H1 (cell line): ENCODE measurements at regions not wholly inside any gene's neighbourhood (a gene's known extent, or its start where the extent isn't known, plus 50 kb on each side); places are given as distances from the start of the nearest gene placed in this dataset.

Source experiments
- CTCF ChIA-PET: fragments of 300-600 bp; sonication (Branson Sonifier 250); formaldehyde crosslinking; loops from one replicate; lab custom pipeline; 2021; ENCODE audit not compliant: partially characterized antibody; lab: Charles Lee
- POLR2A ChIA-PET: fragments of 300-600 bp; sonication (Branson Sonifier 250); formaldehyde crosslinking; loops from one replicate; lab custom pipeline; 2021; ENCODE audit warnings: inconsistent platforms; ENCODE audit not compliant: partially characterized antibody; lab: Charles Lee
- DNase-seq, 2 experiments: peaks; one replicate each; pipeline versions ENCODE4 v3.0.0 to v3.0.0-alpha.2; 2010 to 2022; ENCODE audit warnings: low spot score in 2 of 2, low read depth in 1 of 2, mixed read lengths in 1 of 2
- FAIRE-seq: peaks from 2 replicates; lab custom pipeline; 2011; peaks lifted over from hg19 to GRCh38; lab: Jason Lieb, UNC
- H2AFZ ChIP-seq: 2 replicates; pipeline ENCODE4 v1.8.1; 2012; ENCODE audit warnings: low read length, inconsistent platforms
- H2AK5ac ChIP-seq: 2 replicates; pipeline ENCODE4 v1.6.1; 2013; ENCODE audit warnings: low read depth, low read length
- H2BK120ac ChIP-seq: replicated peaks from 2 replicates; pipeline ENCODE3; 2013; ENCODE audit warnings: low read depth, low read length, inconsistent platforms
- H2BK12ac ChIP-seq: 2 replicates; pipeline ENCODE4 v1.6.1; 2013; ENCODE audit warnings: low read depth, low read length
- H2BK15ac ChIP-seq: 2 replicates; pipeline ENCODE4 v1.6.1; 2013; ENCODE audit warnings: low read length
- H2BK20ac ChIP-seq: 2 replicates; pipeline ENCODE4 v1.6.1; 2013; ENCODE audit warnings: low read length
- H2BK5ac ChIP-seq: 2 replicates; pipeline ENCODE4 v1.6.1; 2013; ENCODE audit warnings: low read depth, low read length
- H3K14ac ChIP-seq: 2 replicates; pipeline ENCODE4 v1.6.1; 2013; ENCODE audit warnings: inconsistent platforms; ENCODE audit not compliant: insufficient read length
- H3K18ac ChIP-seq: 2 replicates; pipeline ENCODE4 v1.6.1; 2013; ENCODE audit warnings: low read length; ENCODE audit errors: extremely low read depth
- H3K23ac ChIP-seq: 2 replicates; pipeline ENCODE4 v1.6.1; 2013; ENCODE audit warnings: inconsistent platforms; ENCODE audit not compliant: insufficient read length
- H3K23me2 ChIP-seq: 2 replicates; pipeline ENCODE4 v1.6.1; 2013; ENCODE audit warnings: low read depth, low read length
- H3K27ac ChIP-seq: 2 replicates; pipeline ENCODE4 v1.6.1; 2011; ENCODE audit warnings: low read depth, low read length, inconsistent platforms
- H3K27me3 ChIP-seq, 4 experiments: replicated peaks in 1 of 4; 1 replicate in 1 of 4; 2 replicates in 3 of 4; pipeline versions ENCODE4 v1.6.1 to v1.8.1; 2011 to 2013; ENCODE audit warnings: low read length in 3 of 4, mild to moderate bottlenecking in 3 of 4, inconsistent platforms in 2 of 4, mixed read lengths in 2 of 4, moderate library complexity in 1 of 4; ENCODE audit not compliant: control insufficient read depth in 3 of 4, insufficient read depth in 3 of 4; ENCODE audit errors: extremely low read depth in 1 of 4
- H3K36me3 ChIP-seq, 4 experiments: 2 replicates each; pipeline versions ENCODE4 v1.6.1 to v1.8.1; 2011 to 2013; ENCODE audit warnings: mild to moderate bottlenecking in 4 of 4, low read length in 3 of 4, moderate library complexity in 2 of 4, control low read depth in 1 of 4, inconsistent platforms in 1 of 4; ENCODE audit not compliant: insufficient read depth in 4 of 4, control insufficient read depth in 2 of 4
- H3K4ac ChIP-seq: replicated peaks from 2 replicates; pipeline ENCODE3; 2013; ENCODE audit warnings: low read length, low read depth, mixed read lengths, inconsistent platforms; ENCODE audit not compliant: insufficient read length
- H3K4me1 ChIP-seq, 4 experiments: replicated peaks in 1 of 4; 1 replicate in 1 of 4; 2 replicates in 3 of 4; pipeline versions ENCODE4 v1.6.1 to v1.8.1; 2011 to 2013; ENCODE audit warnings: low read length in 3 of 4, inconsistent platforms in 2 of 4, mixed read lengths in 1 of 4; ENCODE audit not compliant: insufficient read depth in 4 of 4, control insufficient read depth in 3 of 4
- H3K4me2 ChIP-seq, 2 experiments: 2 replicates each; pipeline versions ENCODE4 v1.6.1 to v1.8.1; 2011 to 2013; ENCODE audit warnings: low read depth in 2 of 2, low read length in 2 of 2, control low read depth in 1 of 2, inconsistent platforms in 1 of 2, mild to moderate bottlenecking in 1 of 2; ENCODE audit not compliant: insufficient read depth in 1 of 2
- H3K4me3 ChIP-seq, 4 experiments: fragments of 200-600, 300-600 bp in 1 of 4; sonication (generic), shearing (Covaris generic), sonication (Bioruptor Twin) in 1 of 4; 2 replicates each; pipeline versions ENCODE4 v1.5.1 to v1.8.1; 2011 to 2016; ENCODE audit warnings: low read length in 4 of 4, low read depth in 3 of 4, control low read depth in 2 of 4, inconsistent platforms in 2 of 4, mild to moderate bottlenecking in 2 of 4, mixed read lengths in 1 of 4, moderate library complexity in 1 of 4; ENCODE audit not compliant: insufficient read depth in 2 of 4; ENCODE audit errors: extremely low read depth in 1 of 4
- H3K56ac ChIP-seq: replicated peaks from 2 replicates; pipeline ENCODE3; 2013; ENCODE audit warnings: low read depth, mild to moderate bottlenecking, mixed read lengths, low read length, inconsistent platforms; ENCODE audit not compliant: insufficient read length
- H3K79me1 ChIP-seq: 2 replicates; pipeline ENCODE4 v1.6.1; 2013; ENCODE audit warnings: low read depth, low read length, control low read depth
- H3K79me2 ChIP-seq, 2 experiments: 2 replicates each; pipeline versions ENCODE4 v1.6.1 to v1.8.1; 2012 to 2013; ENCODE audit warnings: low read length in 2 of 2, mild to moderate bottlenecking in 2 of 2, inconsistent platforms in 1 of 2; ENCODE audit not compliant: insufficient read depth in 2 of 2, control insufficient read depth in 1 of 2
- H3K9ac ChIP-seq, 4 experiments: replicated peaks in 1 of 4; 1 replicate in 1 of 4; 2 replicates in 3 of 4; pipeline versions ENCODE4 v1.6.1 to v1.8.1; 2011 to 2013; ENCODE audit warnings: low read depth in 3 of 4, low read length in 3 of 4, control low read depth in 2 of 4, mild to moderate bottlenecking in 2 of 4, moderate library complexity in 2 of 4, inconsistent platforms in 1 of 4; ENCODE audit errors: extremely low read depth in 1 of 4
- H3K9me3 ChIP-seq, 2 experiments: 2 replicates each; pipeline versions ENCODE4 v1.6.1 to v1.8.1; 2012 to 2013; ENCODE audit warnings: mild to moderate bottlenecking in 2 of 2, moderate library complexity in 2 of 2, control low read depth in 1 of 2, inconsistent platforms in 1 of 2, low read depth in 1 of 2, low read length in 1 of 2, mixed read lengths in 1 of 2; ENCODE audit not compliant: insufficient read depth in 2 of 2
- H4K20me1 ChIP-seq, 2 experiments: replicated peaks in 1 of 2; 2 replicates each; pipeline versions ENCODE3 to v1.8.1; 2011 to 2013; ENCODE audit warnings: inconsistent platforms in 2 of 2, low read length in 2 of 2, mild to moderate bottlenecking in 1 of 2; ENCODE audit not compliant: insufficient read depth in 2 of 2, control insufficient read depth in 1 of 2
- H4K5ac ChIP-seq: 2 replicates; pipeline ENCODE4 v1.6.1; 2013; ENCODE audit warnings: low read length, low read depth, mixed read lengths, inconsistent platforms; ENCODE audit not compliant: insufficient read length
- H4K8ac ChIP-seq: 2 replicates; pipeline ENCODE4 v1.8.0; 2013; ENCODE audit warnings: mild to moderate bottlenecking, moderate library complexity, low read length, inconsistent platforms; ENCODE audit not compliant: insufficient read depth; ENCODE audit errors: extremely low read depth
- H4K91ac ChIP-seq: replicated peaks from 2 replicates; pipeline ENCODE3; 2013; ENCODE audit warnings: low read length, mixed read lengths, inconsistent platforms; ENCODE audit not compliant: insufficient read length
- ASH2L ChIP-seq: fragments of 200-600, 300-600 bp; sonication (generic); IDR thresholded peaks from one replicate; pipeline ENCODE4 v1.7.1; 2017; ENCODE audit warnings: low read length
- BRCA1 ChIP-seq: IDR thresholded peaks from 2 replicates; pipeline ENCODE4 v1.6.1; 2012; ENCODE audit warnings: low read depth, low read length, improper control_type of control experiment
- CBX5 ChIP-seq: fragments of 300-800, 300-1000 bp; sonication (generic); IDR thresholded peaks from 2 replicates; pipeline ENCODE4 v1.7.1; 2016; ENCODE audit warnings: antibody characterized with exemption, low read length, low read depth
- CBX8 ChIP-seq: fragments of 300-800, 300-1000 bp; sonication (generic); IDR thresholded peaks from 2 replicates; pipeline ENCODE4 v1.7.1; 2016; ENCODE audit warnings: low read depth, low read length, borderline replicate concordance
- GABPA ChIP-seq: IDR thresholded peaks from 2 replicates; pipeline ENCODE4 v1.6.1; 2011; ENCODE audit warnings: mild to moderate bottlenecking, low read length, moderate library complexity, borderline replicate concordance; ENCODE audit not compliant: insufficient read depth
- JUN ChIP-seq: IDR thresholded peaks from 2 replicates; pipeline ENCODE4 v1.6.1; 2011; ENCODE audit warnings: low read depth, mild to moderate bottlenecking, improper control_type of control experiment, low read length
- MAFK ChIP-seq: IDR thresholded peaks from 2 replicates; pipeline ENCODE4 v1.6.1; 2012; ENCODE audit warnings: low read depth, mild to moderate bottlenecking, improper control_type of control experiment, low read length
- PHF8 ChIP-seq: fragments of 200-600 bp; sonication (generic); conservative IDR thresholded peaks from 2 replicates; pipeline ENCODE4 v1.7.1; 2012; ENCODE audit warnings: low read depth, mild to moderate bottlenecking, inconsistent platforms, low read length, moderate library complexity
- POLR2A ChIP-seq, 2 experiments: IDR thresholded peaks; 1 replicate in 1 of 2; 2 replicates in 1 of 2; pipeline ENCODE4 v1.6.1; 2011; ENCODE audit warnings: low read depth in 2 of 2, low read length in 2 of 2, mild to moderate bottlenecking in 2 of 2; ENCODE audit errors: control extremely low read depth in 1 of 2
- POU5F1 ChIP-seq: IDR thresholded peaks from 2 replicates; pipeline ENCODE4 v1.6.1; 2011; ENCODE audit warnings: low read depth, mild to moderate bottlenecking, low read length, moderate library complexity
- SAP30 ChIP-seq: fragments of 300-600 bp; sonication (generic); IDR thresholded peaks from 2 replicates; pipeline ENCODE4 v1.7.1; 2012; ENCODE audit warnings: low read length, moderate library complexity, mild to moderate bottlenecking, inconsistent platforms; ENCODE audit not compliant: insufficient read depth, insufficient replicate concordance
- SIN3A ChIP-seq, 2 experiments: IDR thresholded peaks in 1 of 2; conservative IDR thresholded peaks in 1 of 2; 2 replicates each; pipeline ENCODE4 v1.6.1; 2011 to 2012; ENCODE audit warnings: low read length in 2 of 2, improper control_type of control experiment in 1 of 2, low read depth in 1 of 2, mild to moderate bottlenecking in 1 of 2
- SIRT6 ChIP-seq: IDR thresholded peaks from one replicate; pipeline ENCODE4 v1.7.1; 2012; ENCODE audit warnings: low read length, inconsistent platforms
- TAF1 ChIP-seq: IDR thresholded peaks from 2 replicates; pipeline ENCODE4 v1.6.1; 2011; ENCODE audit warnings: mild to moderate bottlenecking, low read depth, low read length
- YY1 ChIP-seq: IDR thresholded peaks from 2 replicates; pipeline ENCODE4 v1.6.1; 2011; ENCODE audit warnings: low read depth, mild to moderate bottlenecking, low read length
- ZNF274 ChIP-seq: IDR thresholded peaks from 2 replicates; pipeline ENCODE4 v1.7.0; 2012; ENCODE audit warnings: low read length, borderline replicate concordance; ENCODE audit errors: extremely low read depth
- WGBS, 2 experiments: shearing (Covaris generic) in 1 of 2; methylation state at CpG; one replicate each; pipeline versions ENCODE4 v1.1.6 to v1.1.7; 2013 to 2015; ENCODE audit warnings: low lambda C conversion rate in 2 of 2, mixed read lengths in 2 of 2, inconsistent platforms in 1 of 2, low coverage in 1 of 2, missing lambda C conversion rate in 1 of 2; ENCODE audit not compliant: insufficient replicate concordance in 2 of 2, insufficient coverage in 1 of 2, insufficient read length in 1 of 2; ENCODE audit errors: extremely low coverage in 1 of 2, missing lambda C conversion rate in 1 of 2; 5-methylcytosine and 5-hydroxymethylcytosine counted together

DNA sequence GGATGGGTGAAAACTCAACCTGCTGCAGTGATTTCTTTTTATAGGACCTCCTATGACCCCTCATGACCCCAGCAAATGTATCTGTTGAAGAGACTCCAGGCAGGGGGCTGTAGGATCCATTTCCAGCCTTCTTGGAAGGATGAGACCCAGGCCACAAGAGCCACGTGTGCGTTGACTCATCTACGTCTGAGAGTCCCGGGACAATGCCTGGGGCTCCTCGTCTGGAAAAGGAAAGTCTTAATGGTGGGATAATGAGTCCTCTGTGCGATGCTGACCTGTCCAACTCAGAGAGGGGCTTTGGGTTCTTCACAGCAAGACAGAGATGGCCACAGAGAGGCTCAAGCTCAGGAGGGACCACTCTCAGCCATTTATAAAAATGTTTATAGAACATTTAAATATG lies 80.8 kb downstream of the SMIM21 start:
- POLR2A ChIA-PET, result no interaction called here
- H3K9me3 ChIP-seq, result peaks cover 2 to 5% of the 10 kb centered on the region in 2 experiments; a peak in 2 of 4 replicates
- H2BK15ac ChIP-seq, result no peak overlapping the region
- no peak overlapping the region for H2BK12ac ChIP-seq
- 91% methylated on average over 6 of the region's 6 CpGs; no CpG with 5 or more reads in 1 of the 2 experiments for WGBS, 2 experiments
- no peak overlapping the region for H3K56ac ChIP-seq
- H3K27ac ChIP-seq, result no peak overlapping the region
- H3K4me1 ChIP-seq, result peaks cover 3 to 24% (median 13%) of the 10 kb centered on the region in 4 experiments
- H4K20me1 ChIP-seq, result no peaks in the 10 kb centered on the region
- H3K4ac ChIP-seq, result no peak overlapping the region
- 0 out of 8 replicates have a peak, but pooled peaks cover 0 to 2% (median 0%) of the 10 kb centered on the region in 4 experiments for H3K36me3 ChIP-seq
- no peak overlapping the region for H3K9ac ChIP-seq
- H2AFZ ChIP-seq, result no peak overlapping the region
- H4K8ac ChIP-seq, result no peak overlapping the region
- H3K18ac ChIP-seq, result no peak overlapping the region
- H3K79me1 ChIP-seq, result no peaks in the 10 kb centered on the region
- H3K4me2 ChIP-seq, result no peak overlapping the region
- H3K23me2 ChIP-seq, result no peaks in the 10 kb centered on the region
- TF ChIP-seq POLR2A (IDR thresholded peaks at IDR 0.05; ENCODE audit: control extremely low read depth in 1 of 2, low read depth in 2 of 2, low read length in 2 of 2), result no peak
- TF ChIP-seq MAFK, result no peak
- no peak for TF ChIP-seq GABPA
- TF ChIP-seq SAP30, result no peak
- no peak for TF ChIP-seq POU5F1
- TF ChIP-seq BRCA1, result no peak
- TF ChIP-seq CBX8, result no peak
- TF ChIP-seq TAF1, result no peak
- TF ChIP-seq SIRT6, result no peak
- no peak for TF ChIP-seq YY1
- no peak for TF ChIP-seq ASH2L
- TF ChIP-seq ZNF274, result no peak
- TF ChIP-seq SIN3A (conservative IDR thresholded peaks at IDR 0.05 in 1 of 2, IDR thresholded peaks at IDR 0.05 in 1 of 2; ENCODE audit: low read depth in 1 of 2, low read length in 2 of 2), result no peak
- TF ChIP-seq JUN, result no peak
- TF ChIP-seq CBX5, result no peak
- TF ChIP-seq PHF8, result no peak
- CTCF ChIA-PET, result no interaction called here
- no peak for FAIRE-seq
- no peak overlapping the region for H3K4me3 ChIP-seq
- no peak overlapping the region for H4K5ac ChIP-seq
- H3K79me2 ChIP-seq, result no peaks in the 10 kb centered on the region
- H3K14ac ChIP-seq, result no peak overlapping the region
- H2BK120ac ChIP-seq, result no peak overlapping the region
- no peak overlapping the region for H2BK5ac ChIP-seq
- no peak overlapping the region for H2BK20ac ChIP-seq
- H3K27me3 ChIP-seq, result peaks cover 0 to 2% (median 0%) of the 10 kb centered on the region in 4 experiments; a peak in 2 of 7 replicates
- no peak overlapping the region for H3K23ac ChIP-seq
- no peak overlapping the region for H2AK5ac ChIP-seq
- DNase-seq, result no peak
- no peak overlapping the region for H4K91ac ChIP-seq
